ENCODE measurements at regions not wholly inside any gene's neighbourhood (a gene's known extent, or its start where the extent isn't known, plus 50 kb on each side); places are given as distances from the start of the nearest gene placed in this dataset.
"Not testable (repeated sequence)": the region's sequence is repeated elsewhere in the genome, so short reads cannot be mapped to it uniquely, and the experiment has no call there.

DNA sequence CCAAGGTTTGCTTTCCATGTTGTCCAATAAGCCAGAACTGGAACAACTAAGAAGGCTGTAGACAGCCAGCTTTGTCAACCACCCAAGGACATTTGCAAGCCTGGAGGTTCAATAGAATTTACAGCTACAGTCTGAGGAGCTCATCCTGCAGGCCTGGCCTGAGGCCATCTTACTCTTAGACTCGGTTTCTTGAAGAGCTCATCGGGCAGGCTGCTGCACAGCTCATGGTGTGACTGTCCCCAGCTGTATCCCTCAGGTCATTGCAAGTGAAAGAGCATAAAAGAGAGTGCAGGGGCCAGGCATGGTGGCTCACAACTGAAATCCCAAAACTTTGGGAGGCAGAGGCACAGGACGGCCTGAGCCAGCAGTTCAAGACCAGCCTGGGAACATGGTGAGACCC lies 96.9 kb upstream of the FOXQ1 start:
- no peak for TF ChIP-seq POLR2AphosphoS5 (IDR thresholded peaks at IDR 0.05; ENCODE audit: low read depth, low read length)
- TF ChIP-seq PAX5 (IDR thresholded peaks at IDR 0.05; ENCODE audit: insufficient read depth, low read length, severe bottlenecking): no peak
- no peak for TF ChIP-seq SPI1 (IDR thresholded peaks at IDR 0.05; ENCODE audit: low read depth, low read length)
- TF ChIP-seq POLR2A (IDR thresholded peaks at IDR 0.05; ENCODE audit: low read depth, low read length): no peak
- no peak for TF ChIP-seq POU2F2 (IDR thresholded peaks at IDR 0.05; ENCODE audit: low read depth, low read length)
- TF ChIP-seq TAF1 (IDR thresholded peaks at IDR 0.05; ENCODE audit: low read depth, low read length): no peak
- DNase-seq (ENCODE audit: insufficient read length, low spot score) (no peak), FAIRE-seq (no peak)

DNA sequence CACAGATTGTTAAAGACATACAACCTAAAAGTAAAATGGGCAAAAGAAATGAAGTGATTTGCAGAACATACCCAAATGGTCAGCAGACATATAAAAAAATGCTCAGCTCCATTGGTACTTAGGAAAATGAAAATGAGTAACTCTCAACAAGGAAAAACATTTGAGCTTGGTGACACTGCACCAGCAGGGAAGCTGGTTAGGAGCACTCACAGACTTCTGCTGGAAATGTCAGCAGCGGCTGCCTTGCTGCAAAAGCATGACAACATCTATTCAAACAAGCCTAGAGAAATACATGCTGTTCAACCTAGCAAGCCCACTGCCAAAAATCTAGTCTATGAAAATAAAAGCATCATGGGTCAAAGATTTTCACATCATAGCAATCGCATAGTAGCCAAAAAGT lies 99.0 kb upstream of the FOXQ1 start:
- DNase-seq (ENCODE audit: insufficient read length, low spot score): no peak
- FAIRE-seq: no peak
- TF ChIP-seq SPI1 (IDR thresholded peaks at IDR 0.05; ENCODE audit: low read depth, low read length) (no peak), PAX5 (IDR thresholded peaks at IDR 0.05; ENCODE audit: insufficient read depth, low read length, severe bottlenecking) (no peak), TAF1 (IDR thresholded peaks at IDR 0.05; ENCODE audit: low read depth, low read length) (no peak), POU2F2 (IDR thresholded peaks at IDR 0.05; ENCODE audit: low read depth, low read length) (no peak), POLR2A (IDR thresholded peaks at IDR 0.05; ENCODE audit: low read depth, low read length) (no peak)

DNA sequence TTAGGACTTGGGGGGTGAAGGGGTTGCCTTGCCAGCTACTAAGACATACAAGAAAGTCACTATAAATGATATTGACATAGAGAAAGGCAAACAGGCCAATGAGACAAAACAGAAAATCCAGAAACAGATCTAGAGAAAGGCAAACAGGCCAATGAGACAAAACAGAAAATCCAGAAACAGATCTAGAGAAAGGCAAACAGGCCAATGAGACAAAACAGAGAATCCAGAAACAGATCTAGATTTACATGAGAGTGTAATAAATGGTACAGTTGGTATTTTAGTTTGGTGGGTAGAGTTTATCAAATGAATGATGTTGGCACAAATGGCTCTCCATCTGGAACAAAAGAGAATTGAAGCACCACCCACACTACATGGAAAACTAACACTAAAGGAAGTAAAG lies 99.8 kb upstream of the FOXQ1 start:
- DNase-seq (ENCODE audit: insufficient read length, low spot score); FAIRE-seq: not testable (repeated sequence)

DNA sequence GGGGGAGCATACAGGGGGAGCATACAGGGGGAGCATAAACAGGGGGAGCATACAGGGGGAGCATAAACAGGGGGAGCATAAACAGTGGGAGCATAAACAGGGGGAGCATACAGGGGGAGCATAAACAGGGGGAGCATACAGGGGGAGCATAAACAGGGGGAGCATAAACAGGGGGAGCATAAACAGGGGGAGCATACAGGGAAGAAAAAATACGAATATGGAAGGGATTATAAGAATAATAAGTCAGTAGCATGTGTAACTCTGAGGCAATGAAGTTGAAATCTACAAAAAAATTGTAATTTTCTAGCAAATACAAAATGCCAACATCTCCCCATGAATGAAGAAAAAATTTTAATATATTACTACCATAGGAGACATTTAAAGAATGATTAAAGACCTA lies 101.3 kb upstream of the FOXQ1 start:
- not testable (repeated sequence) for DNase-seq (ENCODE audit: insufficient read length, low spot score)

DNA sequence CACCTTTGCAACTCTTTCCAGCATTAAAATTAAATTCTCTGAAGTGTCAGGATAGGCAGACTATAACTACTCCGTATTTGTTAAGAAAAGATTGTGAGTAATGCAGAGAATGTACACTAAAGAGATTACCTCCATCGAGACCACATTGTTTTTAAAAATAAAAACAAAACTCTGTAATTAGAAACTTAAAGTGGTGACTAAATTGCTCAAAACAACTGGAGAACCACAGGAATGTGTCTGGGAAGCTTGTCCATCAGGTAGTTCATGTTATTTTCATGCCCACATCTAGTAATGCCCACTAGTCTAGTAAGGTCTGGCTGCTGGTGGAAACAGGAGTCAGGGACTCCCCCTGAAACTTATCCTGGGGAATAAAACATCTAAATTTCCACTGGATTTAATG lies 103.0 kb upstream of the FOXQ1 start:
- DNase-seq (ENCODE audit: insufficient read length, low spot score) (no peak), FAIRE-seq (no peak)
- no peak for TF ChIP-seq POLR2A (IDR thresholded peaks at IDR 0.05; ENCODE audit: low read depth, low read length)
- TF ChIP-seq POU2F2 (IDR thresholded peaks at IDR 0.05; ENCODE audit: low read depth, low read length): no peak
- no peak for TF ChIP-seq POLR2AphosphoS5 (IDR thresholded peaks at IDR 0.05; ENCODE audit: low read depth, low read length)
- no peak for TF ChIP-seq SPI1 (IDR thresholded peaks at IDR 0.05; ENCODE audit: low read depth, low read length)
- TF ChIP-seq PAX5 (IDR thresholded peaks at IDR 0.05; ENCODE audit: insufficient read depth, low read length, severe bottlenecking): no peak
- no peak for TF ChIP-seq TAF1 (IDR thresholded peaks at IDR 0.05; ENCODE audit: low read depth, low read length)

More for the DNA sequence above, 101.3 kb upstream of the FOXQ1 start:
- FAIRE-seq: not testable (repeated sequence)

DNA sequence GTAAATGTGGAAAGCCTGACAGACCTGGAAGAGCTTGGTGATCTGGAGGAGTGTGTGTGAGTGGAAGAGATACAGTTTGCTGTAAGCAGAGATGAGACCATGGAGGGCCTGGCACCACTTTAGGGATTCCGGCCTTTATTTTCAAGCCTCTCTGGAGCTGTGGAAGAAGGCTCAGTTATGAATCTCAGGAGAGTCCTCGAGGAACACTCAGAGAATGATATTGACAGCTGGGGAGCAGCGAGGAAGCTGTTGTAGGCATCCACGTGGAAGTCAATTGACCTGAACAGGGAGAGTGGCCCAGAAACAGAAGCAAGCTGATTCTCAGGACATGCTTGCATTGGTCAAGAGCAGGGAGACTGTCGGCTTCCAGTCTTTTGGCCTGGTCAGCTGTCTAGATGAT lies 108.4 kb upstream of the FOXQ1 start:
- DNase-seq (ENCODE audit: insufficient read length, low spot score): no peak
- FAIRE-seq: no peak
- no peak for TF ChIP-seq POU2F2 (IDR thresholded peaks at IDR 0.05; ENCODE audit: low read depth, low read length)
- TF ChIP-seq POLR2AphosphoS5 (IDR thresholded peaks at IDR 0.05; ENCODE audit: low read depth, low read length): no peak
- no peak for TF ChIP-seq SPI1 (IDR thresholded peaks at IDR 0.05; ENCODE audit: low read depth, low read length)
- TF ChIP-seq PAX5 (IDR thresholded peaks at IDR 0.05; ENCODE audit: insufficient read depth, low read length, severe bottlenecking): no peak
- TF ChIP-seq POLR2A (IDR thresholded peaks at IDR 0.05; ENCODE audit: low read depth, low read length): no peak
- no peak for TF ChIP-seq TAF1 (IDR thresholded peaks at IDR 0.05; ENCODE audit: low read depth, low read length)

DNA sequence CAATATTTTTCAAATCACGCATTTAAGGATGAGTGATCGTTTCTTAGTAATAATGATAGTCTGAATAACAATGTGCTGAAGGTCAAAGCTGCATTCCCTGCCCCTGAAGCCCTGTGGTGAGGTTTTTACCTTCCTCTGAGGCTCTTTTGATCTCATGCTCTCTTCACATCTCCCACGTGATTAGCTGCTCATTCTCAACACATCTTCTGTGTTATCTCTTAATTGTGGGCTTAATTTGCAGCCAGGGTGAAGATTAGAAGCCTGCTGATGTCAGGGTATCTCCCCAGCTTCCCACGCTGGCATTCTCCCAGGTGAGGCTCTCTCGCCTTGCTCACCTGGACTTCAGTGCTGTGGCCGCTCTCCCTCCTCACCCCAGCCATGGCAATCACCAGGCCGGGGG lies 109.7 kb upstream of the FOXQ1 start:
- TF ChIP-seq POU2F2 (IDR thresholded peaks at IDR 0.05; ENCODE audit: low read depth, low read length) (no peak), POLR2A (IDR thresholded peaks at IDR 0.05; ENCODE audit: low read depth, low read length) (no peak), TAF1 (IDR thresholded peaks at IDR 0.05; ENCODE audit: low read depth, low read length) (no peak), POLR2AphosphoS5 (IDR thresholded peaks at IDR 0.05; ENCODE audit: low read depth, low read length) (no peak), SPI1 (IDR thresholded peaks at IDR 0.05; ENCODE audit: low read depth, low read length) (no peak), PAX5 (IDR thresholded peaks at IDR 0.05; ENCODE audit: insufficient read depth, low read length, severe bottlenecking) (no peak)
- FAIRE-seq: no peak
- no peak for DNase-seq (ENCODE audit: insufficient read length, low spot score)

DNA sequence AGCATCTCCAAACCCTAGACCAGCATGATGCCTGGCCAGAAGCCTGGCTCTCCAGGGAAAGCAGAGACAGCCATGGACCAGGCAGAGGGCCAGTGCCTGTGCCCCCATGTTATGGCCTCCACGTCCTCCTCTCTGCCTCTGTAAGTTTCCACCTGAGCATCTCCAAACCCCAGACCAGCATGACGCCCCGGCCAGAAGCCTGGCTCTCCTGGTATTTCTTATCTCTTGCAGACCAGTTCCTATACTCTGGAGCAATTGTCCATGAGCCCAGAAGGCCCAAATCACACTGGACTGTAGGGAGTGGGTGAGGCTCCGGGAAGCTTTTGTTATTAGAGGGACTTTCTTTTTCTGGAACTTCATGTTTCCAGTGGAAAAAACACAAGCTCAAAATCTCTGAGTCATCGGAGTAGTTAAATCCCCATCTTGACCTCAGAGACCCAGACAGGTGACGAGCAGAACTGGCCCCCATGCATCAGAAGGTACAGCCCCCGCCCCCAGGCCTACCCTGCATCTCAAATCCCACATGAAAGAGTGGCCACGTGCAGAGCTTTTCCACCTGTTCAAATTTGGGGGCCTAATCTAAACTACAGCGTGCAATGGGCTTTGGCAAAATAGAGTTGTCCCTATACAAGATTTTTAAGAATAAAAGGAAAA lies 110.2 kb upstream of the FOXQ1 start:
- TF ChIP-seq POU2F2 (IDR thresholded peaks at IDR 0.05; ENCODE audit: low read depth, low read length) (no peak), TAF1 (IDR thresholded peaks at IDR 0.05; ENCODE audit: low read depth, low read length) (no peak), PAX5 (IDR thresholded peaks at IDR 0.05; ENCODE audit: insufficient read depth, low read length, severe bottlenecking) (no peak), SPI1 (IDR thresholded peaks at IDR 0.05; ENCODE audit: low read depth, low read length) (no peak), POLR2A (IDR thresholded peaks at IDR 0.05; ENCODE audit: low read depth, low read length) (no peak), POLR2AphosphoS5 (IDR thresholded peaks at IDR 0.05; ENCODE audit: low read depth, low read length) (no peak)
- DNase-seq (ENCODE audit: insufficient read length, low spot score): no peak
- FAIRE-seq: no peak

DNA sequence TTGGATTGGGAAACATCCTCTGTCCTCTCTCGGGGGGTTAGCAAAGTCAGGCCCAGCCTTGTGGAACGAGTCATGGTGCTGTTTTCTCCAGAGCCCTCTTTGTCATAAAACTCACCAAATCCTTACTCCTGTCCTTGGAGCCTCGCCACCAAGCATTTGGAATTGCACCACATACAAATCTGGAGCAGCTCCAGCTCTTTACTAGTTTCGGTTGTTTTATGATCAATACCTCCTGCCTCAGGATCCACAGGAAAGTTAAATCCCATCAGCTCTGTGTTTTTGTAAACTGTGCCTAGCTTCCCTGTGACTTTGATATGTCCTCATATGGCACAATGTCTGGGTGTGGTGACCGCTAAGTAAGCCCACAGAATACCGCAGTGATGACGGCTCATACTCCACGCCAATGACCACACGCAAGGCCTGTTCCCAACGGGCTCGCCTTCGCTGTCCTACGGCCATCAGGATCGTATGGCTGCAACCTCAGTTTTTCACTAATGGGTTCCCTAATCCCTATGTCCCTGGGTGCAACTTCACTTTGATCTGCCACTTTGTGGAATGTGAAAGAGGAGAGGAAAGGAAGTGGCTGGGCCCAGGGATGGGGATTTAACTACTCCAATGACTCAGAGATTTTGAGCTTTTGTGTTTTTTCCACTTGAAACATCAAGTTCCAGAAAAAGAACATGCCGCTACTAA lies 111.3 kb upstream of the FOXQ1 start:
- DNase-seq (ENCODE audit: insufficient read length, low spot score) (no peak), FAIRE-seq (no peak)
- TF ChIP-seq POLR2AphosphoS5 (IDR thresholded peaks at IDR 0.05; ENCODE audit: low read depth, low read length) (no peak), POLR2A (IDR thresholded peaks at IDR 0.05; ENCODE audit: low read depth, low read length) (no peak), SPI1 (IDR thresholded peaks at IDR 0.05; ENCODE audit: low read depth, low read length) (no peak), POU2F2 (IDR thresholded peaks at IDR 0.05; ENCODE audit: low read depth, low read length) (no peak), TAF1 (IDR thresholded peaks at IDR 0.05; ENCODE audit: low read depth, low read length) (no peak), PAX5 (IDR thresholded peaks at IDR 0.05; ENCODE audit: insufficient read depth, low read length, severe bottlenecking) (no peak)

DNA sequence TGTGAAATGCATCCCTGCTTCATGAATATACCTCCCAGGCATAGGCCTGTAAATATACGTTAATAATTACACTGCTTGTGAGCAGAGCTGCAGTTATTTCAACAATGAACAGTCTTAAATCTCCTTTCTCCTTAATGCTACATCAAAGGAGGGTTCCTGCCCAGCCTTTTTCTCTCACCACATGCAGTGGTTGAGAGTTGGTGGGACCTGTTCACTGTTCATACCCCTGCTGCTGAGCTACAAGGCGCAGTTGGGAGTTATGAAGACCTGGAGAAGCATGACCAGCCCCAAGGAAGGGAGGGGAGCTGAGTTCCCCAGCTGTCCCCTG lies 111.9 kb upstream of the FOXQ1 start:
- FAIRE-seq (no peak), DNase-seq (ENCODE audit: insufficient read length, low spot score) (no peak)
- TF ChIP-seq PAX5 (IDR thresholded peaks at IDR 0.05; ENCODE audit: insufficient read depth, low read length, severe bottlenecking) (no peak), SPI1 (IDR thresholded peaks at IDR 0.05; ENCODE audit: low read depth, low read length) (no peak), POLR2AphosphoS5 (IDR thresholded peaks at IDR 0.05; ENCODE audit: low read depth, low read length) (no peak), POLR2A (IDR thresholded peaks at IDR 0.05; ENCODE audit: low read depth, low read length) (no peak), TAF1 (IDR thresholded peaks at IDR 0.05; ENCODE audit: low read depth, low read length) (no peak), POU2F2 (IDR thresholded peaks at IDR 0.05; ENCODE audit: low read depth, low read length) (no peak)
